HEK293 (cell line): ENCODE measurements at regions not wholly inside any gene's neighbourhood (a gene's known extent, or its start where the extent isn't known, plus 50 kb on each side); places are given as distances from the start of the nearest gene placed in this dataset.

Source experiments
- ATF2 ChIP-seq: fragments of 450-650 bp; formaldehyde crosslinking; IDR thresholded peaks from 2 replicates; pipeline ENCODE4 v1.5.1; 2016; ENCODE audit warnings: missing biosample characterization, missing genetic modification characterization, low read depth
- CTCF ChIP-seq: fragments of 450-650 bp; formaldehyde crosslinking; IDR thresholded peaks from 2 replicates; pipeline ENCODE4 v1.5.1; 2016; ENCODE audit warnings: missing biosample characterization, missing genetic modification characterization
- ZBTB44 ChIP-seq: fragments of 450-650 bp; IDR thresholded peaks from 2 replicates; pipeline ENCODE4 v1.5.1; 2018; ENCODE audit warnings: missing biosample characterization, mild to moderate bottlenecking, missing genetic modification characterization
- ZBTB7A ChIP-seq: fragments of 450-650 bp; formaldehyde crosslinking; IDR thresholded peaks from 2 replicates; pipeline ENCODE4 v1.5.1; 2016; ENCODE audit warnings: low read depth, missing biosample characterization, missing genetic modification characterization
- ZNF138 ChIP-seq: fragments of 450-650 bp; formaldehyde crosslinking; IDR thresholded peaks from 2 replicates; pipeline ENCODE4 v1.5.1; 2016; ENCODE audit warnings: missing biosample characterization, missing genetic modification characterization, borderline replicate concordance
- ZNF214 ChIP-seq: fragments of 450-650 bp; formaldehyde crosslinking; IDR thresholded peaks from 2 replicates; pipeline ENCODE4 v1.5.1; 2017; ENCODE audit warnings: missing biosample characterization, mild to moderate bottlenecking, missing genetic modification characterization, borderline replicate concordance
- ZNF292 ChIP-seq: fragments of 450-650 bp; formaldehyde crosslinking; IDR thresholded peaks from 2 replicates; pipeline ENCODE4 v1.5.1; 2016; ENCODE audit warnings: low read depth, missing biosample characterization, missing genetic modification characterization, borderline replicate concordance
- ZNF362 ChIP-seq: fragments of 450-650 bp; formaldehyde crosslinking; IDR thresholded peaks from 2 replicates; pipeline ENCODE4 v1.5.1; 2016; ENCODE audit warnings: missing biosample characterization, missing genetic modification characterization
- ZNF366 ChIP-seq: fragments of 450-650 bp; formaldehyde crosslinking; conservative IDR thresholded peaks from 2 replicates; pipeline ENCODE4 v1.5.1; 2016; ENCODE audit warnings: missing biosample characterization, missing genetic modification characterization
- ZNF423 ChIP-seq: fragments of 450-650 bp; formaldehyde crosslinking; IDR thresholded peaks from 2 replicates; pipeline ENCODE4 v1.5.1; 2016; ENCODE audit warnings: missing biosample characterization, missing genetic modification characterization
- ZNF639 ChIP-seq: fragments of 450-650 bp; formaldehyde crosslinking; IDR thresholded peaks from 2 replicates; pipeline ENCODE4 v1.5.1; 2016; ENCODE audit warnings: missing biosample characterization, missing genetic modification characterization
- ZNF830 ChIP-seq: fragments of 450-650 bp; IDR thresholded peaks from 2 replicates; pipeline ENCODE4 v1.5.0; 2018; ENCODE audit warnings: missing biosample characterization, missing genetic modification characterization, low read depth, mild to moderate bottlenecking, moderate library complexity
- ZSCAN30 ChIP-seq: fragments of 450-650 bp; IDR thresholded peaks from 2 replicates; pipeline ENCODE4 v1.5.1; 2018; ENCODE audit warnings: missing biosample characterization, mild to moderate bottlenecking, missing genetic modification characterization, moderate library complexity

- no peak for TF ChIP-seq ATF2 (tag by site-specific recombination)
- TF ChIP-seq ZNF423 (tag by site-specific recombination): no peak
- TF ChIP-seq ZNF830: no peak
- TF ChIP-seq ZNF366 (tag by site-specific recombination): no peak
- TF ChIP-seq CTCF (tag by site-specific recombination): no peak
- no peak for TF ChIP-seq ZNF292
- no peak for TF ChIP-seq ZNF639 (tag by site-specific recombination)
- TF ChIP-seq ZBTB7A (tag by site-specific recombination): no peak
- no peak for TF ChIP-seq ZSCAN30 (tag by site-specific recombination)
- no peak for TF ChIP-seq ZNF138 (tag by site-specific recombination)
- TF ChIP-seq ZNF362 (tag by site-specific recombination): no peak
- no peak for TF ChIP-seq ZBTB44 (tag by site-specific recombination)
- no peak for TF ChIP-seq ZNF214 (tag by site-specific recombination)
These were observed 161.0 kb downstream of the RSL24D1 start for GRCh38 chr15:55035749-55036148.
